Hematopoietic multipotent progenitor cell treated with erythropoietin and hydrocortisone succinate and interleukin-3 and kit ligand, for 8 days (in vitro differentiated cells): ENCODE measurements at regions not wholly inside any gene's neighbourhood (a gene's known extent, or its start where the extent isn't known, plus 50 kb on each side); places are given as distances from the start of the nearest gene placed in this dataset.
"Not testable (repeated sequence)": the region's sequence is repeated elsewhere in the genome, so short reads cannot be mapped to it uniquely, and the experiment has no call there.

ENCODE experiments used
- DNase-seq: peaks from one replicate; pipeline ENCODE4 v3.0.0-alpha.2; 2015

- DNase-seq = not testable (repeated sequence)
Measured at GRCh38 chr4:33829356-33829755, 2415.0 kb downstream of the ARAP2 start.

- DNase-seq = no peak
Measured at GRCh38 chr4:33831442-33832066, 2412.8 kb downstream of the ARAP2 start.

DNA sequence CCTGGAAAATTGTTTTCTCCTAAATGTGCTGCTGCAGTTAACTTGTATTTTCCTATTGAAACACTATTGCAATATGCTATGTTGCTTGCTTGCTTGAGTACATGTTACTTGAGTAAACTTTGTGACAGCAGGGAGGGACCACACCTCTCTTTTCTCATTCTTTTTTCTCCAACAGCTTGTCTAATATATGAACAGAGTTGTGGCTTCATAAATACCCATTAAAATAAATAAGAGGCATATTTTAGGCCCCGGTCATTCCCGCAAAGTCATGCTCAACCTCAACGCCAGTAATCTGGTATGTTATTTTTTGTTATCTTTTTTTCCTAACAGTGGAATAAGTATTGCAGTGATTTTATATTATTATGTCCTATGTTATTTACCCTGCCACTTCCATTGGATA lies 2408.6 kb downstream of the ARAP2 start:
- not testable (repeated sequence) for DNase-seq

DNA sequence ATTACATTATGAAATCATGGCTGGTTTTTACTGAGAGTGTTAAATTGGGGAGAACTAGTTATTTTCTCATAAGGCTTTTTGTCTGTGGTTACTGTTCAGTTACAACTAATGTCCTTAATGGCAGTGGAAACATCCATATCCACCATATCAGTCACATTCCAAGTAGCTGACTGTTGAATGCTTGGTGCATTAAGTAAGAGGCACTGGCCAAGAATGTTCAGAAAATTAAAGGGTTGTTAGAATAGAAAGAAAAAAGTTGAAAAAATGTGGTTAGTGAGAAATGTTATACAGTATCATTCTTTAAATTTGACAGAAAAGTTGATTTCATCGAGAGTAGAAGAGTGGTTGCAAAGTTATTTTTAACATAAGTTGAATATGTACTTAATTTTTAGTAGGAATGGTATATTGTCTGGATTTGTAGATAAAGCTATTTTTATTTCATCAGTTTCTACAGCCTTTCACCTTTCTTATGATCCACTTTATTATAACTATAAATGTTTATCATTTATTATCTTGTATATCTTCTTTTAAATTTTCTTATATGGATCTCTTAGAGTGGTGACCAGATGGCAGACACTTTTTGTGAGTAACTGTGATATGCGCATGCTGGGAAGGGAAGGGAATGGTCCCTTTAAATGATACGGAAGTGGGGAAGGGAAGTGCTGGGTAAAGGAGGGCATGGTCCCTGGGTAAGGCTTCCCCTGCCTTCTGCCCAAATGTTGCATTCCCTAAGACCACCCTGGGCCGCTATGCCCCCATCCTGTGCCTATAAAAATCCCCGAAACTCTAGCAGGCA lies 2407.1 kb downstream of the ARAP2 start:
- no peak for DNase-seq

DNA sequence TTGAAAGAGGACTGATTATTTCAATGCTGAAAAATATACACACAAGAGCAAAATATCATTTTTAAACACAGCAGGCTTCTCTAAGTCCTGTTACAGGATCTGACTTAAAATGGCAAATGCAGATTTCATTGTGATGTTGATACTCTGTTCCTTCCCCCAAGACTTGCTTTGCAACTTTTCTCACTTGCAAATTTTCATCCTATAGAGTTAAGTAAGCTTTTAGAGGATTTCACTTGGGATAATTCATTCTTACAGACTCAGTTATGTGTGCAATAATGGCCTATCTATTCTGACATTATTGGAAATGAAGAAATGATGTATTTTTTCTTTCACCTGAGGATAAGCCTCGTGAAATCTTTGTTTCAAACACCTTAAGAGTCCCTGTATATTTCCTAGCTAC lies 2403.2 kb downstream of the ARAP2 start:
- no peak for DNase-seq

- no peak for DNase-seq
Measured at GRCh38 chr4:33850371-33850902, 2393.9 kb downstream of the ARAP2 start.

GRCh38 chr4:33853670-33854069 lies 2390.6 kb downstream of the ARAP2 start:
- DNase-seq = not testable (repeated sequence)

GRCh38 chr4:33864290-33864859 lies 2379.9 kb downstream of the ARAP2 start:
- DNase-seq = no peak

DNA sequence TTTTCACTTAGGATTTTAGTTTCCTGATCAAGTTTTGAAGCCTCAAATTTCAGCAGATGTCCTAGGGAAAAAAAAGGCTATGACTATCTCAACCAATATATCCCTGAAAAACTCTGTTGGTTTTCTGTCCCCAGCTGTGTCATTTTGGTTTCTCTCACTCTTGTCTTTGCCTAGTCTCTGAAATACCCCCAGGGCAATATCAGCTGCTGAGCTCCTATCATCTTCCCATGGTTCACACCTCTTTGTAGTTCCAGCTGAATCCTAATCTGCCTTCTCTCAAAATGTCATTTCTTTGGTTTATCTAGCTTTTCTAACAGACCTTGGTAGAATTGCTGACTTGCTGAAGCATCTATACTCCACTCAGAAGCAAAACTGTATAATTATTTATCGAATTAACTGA lies 2370.5 kb downstream of the ARAP2 start:
- DNase-seq = no peak

DNA sequence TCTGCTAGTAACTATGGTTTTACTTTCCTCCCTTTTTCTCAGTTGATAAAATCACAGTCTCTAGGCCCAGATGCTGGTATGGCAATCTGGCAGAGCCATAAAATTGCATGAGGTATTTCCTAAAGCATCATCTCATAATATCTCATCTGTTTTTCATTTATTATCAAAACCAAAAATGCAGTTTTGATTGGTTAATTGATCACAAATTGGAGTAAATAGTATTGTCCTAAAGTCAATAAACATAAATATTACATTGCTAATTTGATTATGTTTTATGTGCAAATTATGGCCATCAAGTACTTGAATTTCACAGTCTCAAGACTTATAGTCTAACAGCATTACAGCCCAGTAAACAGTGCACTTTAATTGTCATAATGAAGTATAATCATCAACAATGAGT lies 2365.6 kb downstream of the ARAP2 start:
- DNase-seq = no peak

DNA sequence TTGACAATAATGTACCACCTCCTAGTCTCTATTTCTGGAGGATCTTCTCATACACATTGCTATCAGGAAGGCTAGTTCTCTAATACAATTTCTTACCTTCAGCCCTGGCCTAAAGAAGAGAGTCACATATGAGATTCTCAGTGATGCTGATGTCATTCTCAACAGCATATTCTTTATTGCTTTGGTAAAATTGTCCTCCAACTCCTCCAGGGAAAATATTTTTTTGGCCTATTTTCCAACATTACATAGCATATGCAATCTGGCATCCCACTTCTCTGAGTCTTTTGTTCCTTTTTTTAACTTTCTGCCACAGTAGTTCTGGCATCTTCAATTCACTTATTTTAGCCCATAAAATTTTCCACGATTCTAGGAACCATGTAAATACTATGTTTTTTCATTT lies 2363.1 kb downstream of the ARAP2 start:
- DNase-seq = no peak

DNA sequence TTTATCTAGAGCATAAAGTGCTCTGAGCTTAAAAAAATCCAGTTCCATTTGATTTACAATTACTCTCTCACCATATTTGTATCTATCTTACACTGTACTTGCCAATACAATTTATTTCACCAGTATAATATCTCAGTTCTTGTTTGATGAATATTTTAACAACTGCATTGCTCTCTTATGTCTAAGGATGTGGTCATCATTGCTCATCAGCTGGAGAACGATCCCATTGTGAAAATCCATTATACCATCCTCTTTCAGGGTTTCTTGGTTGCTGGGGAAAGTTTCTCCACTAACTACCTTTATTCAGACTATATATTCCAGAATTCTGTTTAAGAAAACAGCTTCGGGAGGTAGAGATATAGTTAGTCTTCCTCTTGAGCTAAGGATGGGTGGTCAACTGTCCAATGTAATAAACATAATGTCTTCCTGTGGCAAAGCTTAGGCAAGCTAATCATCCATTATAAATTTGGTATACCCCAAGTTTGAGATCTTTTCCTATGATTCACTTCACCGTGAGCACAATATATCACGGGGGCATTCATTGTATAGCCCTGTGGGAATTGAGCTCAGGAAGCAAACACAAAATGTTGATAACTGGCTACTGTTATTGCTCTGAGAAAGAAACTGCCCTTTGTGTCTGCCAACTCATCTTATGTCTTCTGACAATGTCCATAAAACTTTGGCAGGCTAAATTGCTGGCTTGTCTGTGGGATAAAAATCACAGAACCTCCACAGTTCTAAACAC lies 2361.9 kb downstream of the ARAP2 start:
- no peak for DNase-seq

DNA sequence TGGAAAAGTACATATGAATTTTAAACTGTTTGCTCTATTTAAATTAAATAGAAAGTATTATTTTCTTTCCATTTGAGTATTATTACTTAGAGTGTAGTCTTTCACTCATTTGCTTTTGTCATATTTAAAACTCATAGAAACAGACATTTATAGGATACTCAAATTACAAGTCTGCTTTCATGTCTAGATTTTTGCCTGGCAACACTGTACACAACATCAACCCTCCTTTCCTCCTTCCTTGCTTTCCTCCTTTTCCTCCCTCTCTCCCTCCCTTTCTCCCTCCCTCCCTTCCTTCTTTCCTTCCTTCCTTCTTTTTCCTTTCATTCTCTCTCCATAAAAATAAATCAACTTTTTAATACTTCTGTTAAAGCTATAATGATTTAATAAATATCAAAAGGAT lies 2361.2 kb downstream of the ARAP2 start:
- DNase-seq = no peak

- DNase-seq = no peak
Measured at GRCh38 chr4:33886356-33886755, 2358.0 kb downstream of the ARAP2 start.

DNA sequence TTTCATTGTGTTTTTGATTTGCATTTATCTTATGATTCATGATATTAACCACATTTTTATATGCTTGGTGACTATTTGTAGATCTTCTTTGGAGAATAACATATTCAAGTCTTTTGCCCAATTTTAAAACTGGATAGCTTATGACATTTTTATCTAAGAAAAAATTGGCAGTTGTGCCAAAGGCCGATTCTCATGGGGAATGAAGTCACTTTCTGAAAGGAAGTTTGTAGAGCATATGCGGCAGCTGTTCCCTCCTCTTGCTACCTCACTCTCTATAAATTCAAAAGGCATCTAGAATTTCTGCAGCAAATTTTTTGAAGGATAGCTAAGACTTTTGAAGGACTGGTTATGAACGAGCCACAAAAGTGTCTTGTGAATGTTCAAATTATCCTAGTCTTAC lies 2353.5 kb downstream of the ARAP2 start:
- no peak for DNase-seq

GRCh38 chr4:33911959-33912358 lies 2332.4 kb downstream of the ARAP2 start:
- DNase-seq = no peak

DNA sequence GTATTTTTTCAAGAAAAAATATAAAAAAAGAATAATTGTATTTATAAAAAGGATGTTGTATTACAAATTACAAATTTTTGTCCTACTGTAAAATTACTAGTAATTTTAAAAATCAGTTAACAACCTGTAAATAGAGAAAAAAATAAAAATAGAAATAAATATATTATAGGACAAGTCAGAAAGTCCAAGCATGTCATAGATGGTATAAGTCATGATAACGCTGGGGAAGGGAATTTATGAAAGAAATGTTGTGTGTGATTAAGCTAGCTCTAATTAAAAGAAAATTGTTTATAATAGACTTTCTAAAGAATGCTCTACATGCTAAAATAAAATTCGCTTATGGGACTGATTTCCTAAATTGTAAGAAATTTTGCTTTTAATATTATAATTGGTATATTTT lies 2329.9 kb downstream of the ARAP2 start:
- DNase-seq = no peak

DNA sequence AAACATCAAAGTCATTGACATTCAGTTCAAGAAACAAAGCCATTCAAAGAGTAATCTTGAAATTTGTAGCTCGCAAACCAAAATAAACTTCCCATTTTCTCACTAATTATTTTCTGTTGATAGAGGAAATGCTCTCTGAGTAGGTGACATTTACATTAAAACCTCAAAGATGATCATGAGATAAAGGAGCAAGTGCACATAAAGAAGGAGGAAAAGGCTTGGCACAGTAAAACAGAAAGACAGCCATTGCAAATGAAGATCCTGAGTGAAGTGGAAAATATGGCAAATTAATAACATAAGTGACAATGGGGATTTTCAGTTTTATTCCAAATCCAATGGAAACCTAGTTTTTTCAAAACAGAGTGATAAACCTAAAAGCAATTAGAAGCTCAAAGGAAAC lies 2320.8 kb downstream of the ARAP2 start:
- no peak for DNase-seq

GRCh38 chr4:33924239-33924638 lies 2320.1 kb downstream of the ARAP2 start:
- no peak for DNase-seq

DNA sequence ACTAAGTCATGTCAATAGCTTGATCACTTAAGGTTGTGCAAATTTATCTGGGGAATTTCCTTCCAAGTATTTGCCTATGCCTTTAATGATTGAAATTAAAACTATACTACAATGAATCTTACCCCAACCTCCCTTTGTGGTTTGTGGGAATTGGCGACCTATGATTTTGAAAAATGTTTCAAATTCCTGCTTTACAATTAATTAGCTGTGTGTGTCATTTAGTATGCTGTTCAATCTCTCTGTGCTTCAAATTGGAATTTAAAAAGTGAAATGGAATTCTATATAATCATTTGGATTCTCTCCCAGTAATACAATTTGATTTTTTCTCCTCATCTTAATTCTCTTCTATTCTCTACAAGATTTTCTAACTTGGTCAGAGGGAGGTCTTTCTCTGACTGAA lies 2319.5 kb downstream of the ARAP2 start:
- DNase-seq = no peak

GRCh38 chr4:33930497-33930896 lies 2313.8 kb downstream of the ARAP2 start:
- no peak for DNase-seq

GRCh38 chr4:33931026-33931425 lies 2313.3 kb downstream of the ARAP2 start:
- DNase-seq = no peak

DNA sequence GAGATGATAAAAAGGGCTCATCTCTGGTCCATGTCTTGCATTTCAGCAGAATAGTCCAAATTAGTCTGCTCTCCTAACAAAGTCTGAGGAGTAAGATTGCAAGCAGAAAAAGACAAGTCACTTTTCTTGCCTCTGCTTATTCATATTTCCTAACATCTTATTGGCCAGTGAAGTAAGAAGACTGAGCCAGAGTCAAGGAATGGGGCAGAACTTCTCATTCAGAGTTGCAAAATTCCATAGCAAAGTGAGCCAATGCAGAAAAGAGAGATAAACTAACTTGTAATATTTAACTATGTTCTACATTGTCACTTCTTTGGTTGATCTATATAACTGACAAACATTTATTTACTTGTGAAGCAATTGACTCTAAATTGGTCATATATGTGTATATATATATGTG lies 2304.0 kb downstream of the ARAP2 start:
- no peak for DNase-seq
